ENCODE measurements at regions not wholly inside any gene's neighbourhood (a gene's known extent, or its start where the extent isn't known, plus 50 kb on each side); places are given as distances from the start of the nearest gene placed in this dataset.

GRCh38 chr6:44016131-44016870 is 111.0 kb downstream of the MRPL14 start:
- TF ChIP-seq EZH2 (IDR thresholded peaks at IDR 0.05; ENCODE audit: borderline replicate concordance), result no peak
- TF ChIP-seq EZH2phosphoT487 (IDR thresholded peaks at IDR 0.05; ENCODE audit: low read depth, severe bottlenecking, unreplicated experiment), result no peak
- TF ChIP-seq CTCF (IDR thresholded peaks at IDR 0.05; ENCODE audit: poor library complexity), result no peak
- Histone ChIP-seq H3K4me3 (no peak overlapping the region), H3K79me2 (no peaks in the 10 kb centered on the region), H3K9me3 (ENCODE audit: low read depth) (no peaks in the 10 kb centered on the region), H3K4me1 (ENCODE audit: insufficient read depth) (no peaks in the 10 kb centered on the region), H3K36me3 (replicated peaks; ENCODE audit: insufficient read depth, low read depth) (no peaks in the 10 kb centered on the region), H2AFZ (no peak overlapping the region), H3K4me2 (no peak overlapping the region), H3K27me3 (no peaks in the 10 kb centered on the region), H3K27ac (no peak overlapping the region), H3K9me2 (replicated peaks; ENCODE audit: insufficient read depth) (no peaks in the 10 kb centered on the region), H4K20me1 (ENCODE audit: insufficient read depth, poor library complexity, severe bottlenecking) (no peaks in the 10 kb centered on the region)
- 79% methylated on average over 5 of the region's 5 CpGs for WGBS (ENCODE audit: low lambda C conversion rate, missing lambda C conversion rate)
- DNase-seq (ENCODE audit: low spot score), result no peak

- no peak for DNase-seq (ENCODE audit: low spot score)
- Histone ChIP-seq H3K79me2 (no peaks in the 10 kb centered on the region), H3K9me2 (replicated peaks; ENCODE audit: insufficient read depth) (no peaks in the 10 kb centered on the region), H3K9me3 (ENCODE audit: low read depth) (no peaks in the 10 kb centered on the region), H3K4me3 (no peak overlapping the region), H2AFZ (no peak overlapping the region), H3K36me3 (replicated peaks; ENCODE audit: insufficient read depth, low read depth) (no peaks in the 10 kb centered on the region), H3K4me2 (no peak overlapping the region), H3K4me1 (ENCODE audit: insufficient read depth) (no peaks in the 10 kb centered on the region), H3K27ac (no peak overlapping the region), H4K20me1 (ENCODE audit: insufficient read depth, poor library complexity, severe bottlenecking) (no peaks in the 10 kb centered on the region), H3K27me3 (no peaks in the 10 kb centered on the region)
- no peak for TF ChIP-seq EZH2phosphoT487 (IDR thresholded peaks at IDR 0.05; ENCODE audit: low read depth, severe bottlenecking, unreplicated experiment)
- no peak for TF ChIP-seq CTCF (IDR thresholded peaks at IDR 0.05; ENCODE audit: poor library complexity)
- TF ChIP-seq EZH2 (IDR thresholded peaks at IDR 0.05; ENCODE audit: borderline replicate concordance), result no peak
- 69% methylated on average over 3 of the region's 3 CpGs for WGBS (ENCODE audit: low lambda C conversion rate, missing lambda C conversion rate)
Measured at GRCh38 chr6:44012078-44012493, 115.2 kb downstream of the MRPL14 start.

- H3K27me3 ChIP-seq, result no peaks in the 10 kb centered on the region
- H3K4me3 ChIP-seq, result no peak overlapping the region
- H3K27ac ChIP-seq, result no peak overlapping the region
- H3K4me2 ChIP-seq, result no peak overlapping the region
- TF ChIP-seq EZH2 (IDR thresholded peaks at IDR 0.05; ENCODE audit: borderline replicate concordance), result no peak
- no peak for TF ChIP-seq CTCF (IDR thresholded peaks at IDR 0.05; ENCODE audit: poor library complexity)
- TF ChIP-seq EZH2phosphoT487 (IDR thresholded peaks at IDR 0.05; ENCODE audit: low read depth, severe bottlenecking, unreplicated experiment), result no peak
- no peaks in the 10 kb centered on the region for H3K79me2 ChIP-seq
- H4K20me1 ChIP-seq (ENCODE audit: insufficient read depth, poor library complexity, severe bottlenecking), result no peaks in the 10 kb centered on the region
- no peaks in the 10 kb centered on the region for H3K36me3 ChIP-seq (replicated peaks; ENCODE audit: insufficient read depth, low read depth)
- H3K4me1 ChIP-seq (ENCODE audit: insufficient read depth), result no peaks in the 10 kb centered on the region
- no peaks in the 10 kb centered on the region for H3K9me3 ChIP-seq (ENCODE audit: low read depth)
- 92% methylated on average over 2 of the region's 2 CpGs for WGBS (ENCODE audit: low lambda C conversion rate, missing lambda C conversion rate)
- no peak overlapping the region for H2AFZ ChIP-seq
- no peaks in the 10 kb centered on the region for H3K9me2 ChIP-seq (replicated peaks; ENCODE audit: insufficient read depth)
- no peak for DNase-seq (ENCODE audit: low spot score)
Measured at GRCh38 chr6:44011350-44011920, 115.8 kb downstream of the MRPL14 start.

All from hepatocyte (in vitro differentiated cells).